Mucosa of rectum (tissue), 2 donors: ENCODE measurements at regions not wholly inside any gene's neighbourhood (a gene's known extent, or its start where the extent isn't known, plus 50 kb on each side); places are given as distances from the start of the nearest gene placed in this dataset.

Experiments
- H3K27ac ChIP-seq, 2 donors: one replicate each; pipeline ENCODE4 v1.7.0; 2013; ENCODE audit warnings: inconsistent platforms in 2 of 2, low read depth in 2 of 2, low read length in 2 of 2
- H3K27me3 ChIP-seq, 2 donors: one replicate each; pipeline ENCODE4 v1.7.0; 2013; ENCODE audit warnings: low read length in 2 of 2; ENCODE audit not compliant: control insufficient read depth in 2 of 2, insufficient read depth in 2 of 2
- H3K36me3 ChIP-seq, 2 donors: one replicate each; pipeline ENCODE4 v1.7.0; 2013; ENCODE audit warnings: low read length in 2 of 2; ENCODE audit not compliant: control insufficient read depth in 2 of 2, insufficient read depth in 2 of 2
- H3K4me1 ChIP-seq, 2 donors: one replicate each; pipeline ENCODE4 v1.7.0; 2013; ENCODE audit warnings: low read length in 2 of 2, mild to moderate bottlenecking in 1 of 2; ENCODE audit not compliant: control insufficient read depth in 2 of 2, insufficient read depth in 2 of 2
- H3K4me3 ChIP-seq, 2 donors: one replicate each; pipeline ENCODE4 v1.7.0; 2013; ENCODE audit warnings: low read length in 2 of 2
- H3K9ac ChIP-seq, 2 donors: one replicate each; pipeline ENCODE4 v1.7.0; 2013; ENCODE audit warnings: low read length in 2 of 2, low read depth in 1 of 2, mild to moderate bottlenecking in 1 of 2
- H3K9me3 ChIP-seq, 2 donors: one replicate each; pipeline ENCODE4 v1.7.0; 2013; ENCODE audit warnings: low read length in 2 of 2; ENCODE audit not compliant: control insufficient read depth in 2 of 2
- donor health status: healthy.
- donor health status: Normal muscosa, but diverticular disease.

DNA sequence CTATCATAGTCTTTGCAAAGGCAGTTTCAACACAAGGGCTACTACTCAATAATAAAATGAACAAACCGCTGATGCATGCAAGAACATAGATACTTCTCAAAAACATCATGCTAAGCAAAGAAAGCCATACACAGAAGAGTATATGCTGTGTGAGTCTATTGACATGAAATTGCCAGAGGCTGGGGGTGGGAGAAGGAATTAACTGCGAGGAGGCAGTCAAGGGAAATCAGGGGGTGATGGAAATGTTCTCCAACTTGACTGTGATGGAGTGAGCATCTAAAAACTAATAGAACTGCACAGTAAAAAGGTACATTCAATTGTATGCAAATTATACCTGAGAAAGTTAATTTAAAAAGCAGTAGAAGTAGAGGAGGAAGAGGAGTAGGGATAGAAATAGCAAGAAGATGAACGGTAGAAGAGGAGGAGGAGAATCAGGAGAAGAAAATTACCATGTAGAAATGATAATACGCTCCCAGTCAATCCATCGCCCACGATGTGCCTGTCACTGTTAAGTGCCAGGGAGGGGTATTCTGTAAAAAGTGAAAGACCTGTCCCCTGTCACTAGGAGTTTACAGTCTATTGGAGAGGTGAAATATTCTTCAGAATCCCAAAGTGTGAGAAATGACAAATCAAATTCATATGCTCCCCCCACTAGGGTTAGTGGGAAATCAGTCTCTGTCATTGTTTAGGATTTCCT is 90.3 kb downstream of the B3GNT2 start:
- Histone ChIP-seq H3K9ac (no peak overlapping the region), H3K4me1 (peaks cover 3 to 5% of the 10 kb centered on the region in 2 donors), H3K27me3 (no peaks in the 10 kb centered on the region), H3K27ac (no peak overlapping the region), H3K4me3 (no peak overlapping the region), H3K36me3 (no peaks in the 10 kb centered on the region), H3K9me3 (peaks cover 6% of the 10 kb centered on the region in 2 donors)

- Histone ChIP-seq H3K27ac (no peak overlapping the region), H3K4me3 (no peak overlapping the region), H3K27me3 (no peaks in the 10 kb centered on the region), H3K9me3 (peaks cover 6% of the 10 kb centered on the region in 2 donors), H3K36me3 (no peaks in the 10 kb centered on the region), H3K4me1 (peaks cover 3 to 5% of the 10 kb centered on the region in 2 donors), H3K9ac (no peak overlapping the region)
Observed at GRCh38 chr2:62284980-62285379, 89.1 kb downstream of the B3GNT2 start.

GRCh38 chr2:62284471-62284870 is 88.6 kb downstream of the B3GNT2 start:
- no peak overlapping the region for H3K4me3 ChIP-seq
- H3K36me3 ChIP-seq, result no peaks in the 10 kb centered on the region
- H3K27ac ChIP-seq, result no peak overlapping the region
- peaks cover 3 to 5% of the 10 kb centered on the region in 2 donors for H3K4me1 ChIP-seq
- H3K9me3 ChIP-seq, result peaks cover 6% of the 10 kb centered on the region in 2 donors
- H3K27me3 ChIP-seq, result no peaks in the 10 kb centered on the region
- no peak overlapping the region for H3K9ac ChIP-seq

DNA sequence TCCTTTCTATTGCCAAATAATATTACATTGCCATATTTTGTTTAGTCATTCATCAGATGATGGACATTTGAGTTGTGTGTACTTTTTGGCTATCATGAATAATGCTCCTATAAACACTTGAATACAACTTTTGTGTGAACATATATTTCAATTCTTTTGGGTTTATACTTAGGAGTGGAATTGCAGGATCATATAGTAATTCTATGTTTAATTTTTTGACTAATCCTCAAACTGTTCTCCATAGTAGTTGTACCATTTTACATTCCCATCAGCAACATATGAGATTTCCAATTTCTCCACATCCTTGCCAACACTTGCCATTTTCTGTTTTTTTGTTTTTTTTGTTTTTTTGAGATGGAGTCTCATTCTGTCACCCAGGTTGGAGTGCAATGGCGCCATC is 87.2 kb downstream of the B3GNT2 start:
- Histone ChIP-seq H3K9ac (no peak overlapping the region), H3K4me1 (peaks cover 3 to 4% of the 10 kb centered on the region in 2 donors), H3K27ac (no peak overlapping the region), H3K36me3 (no peaks in the 10 kb centered on the region), H3K27me3 (no peaks in the 10 kb centered on the region), H3K4me3 (no peak overlapping the region), H3K9me3 (peaks cover 6 to 8% of the 10 kb centered on the region in 2 donors)

GRCh38 chr2:62281663-62282062 is 85.7 kb downstream of the B3GNT2 start:
- no peak overlapping the region for H3K4me3 ChIP-seq
- H3K27ac ChIP-seq, result no peak overlapping the region
- H3K4me1 ChIP-seq, result no peaks in the 10 kb centered on the region
- H3K9ac ChIP-seq, result no peak overlapping the region
- no peaks in the 10 kb centered on the region for H3K36me3 ChIP-seq
- peaks cover 6 to 12% of the 10 kb centered on the region in 2 donors for H3K9me3 ChIP-seq
- no peaks in the 10 kb centered on the region for H3K27me3 ChIP-seq

DNA sequence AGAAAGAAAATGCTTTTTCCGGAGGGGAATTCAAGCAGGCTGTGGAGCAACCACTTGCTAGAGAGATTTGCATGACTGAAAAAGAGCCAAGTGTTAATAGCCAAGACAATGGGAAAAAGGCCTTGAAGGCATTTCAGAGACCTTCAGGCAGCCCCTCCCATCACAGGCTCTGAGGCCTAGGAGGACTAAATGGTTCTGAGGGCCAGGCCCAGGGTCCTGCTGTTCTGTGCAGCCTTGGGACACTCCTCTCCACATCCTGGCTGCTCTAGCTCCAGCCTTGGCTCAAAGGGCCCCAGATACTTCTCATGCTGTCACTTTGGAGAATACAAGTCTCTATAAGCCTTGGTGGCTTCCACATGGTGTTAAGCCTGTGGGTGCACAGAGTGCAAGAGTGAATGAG is 81.8 kb downstream of the B3GNT2 start:
- Histone ChIP-seq H3K4me3 (no peak overlapping the region), H3K27me3 (no peaks in the 10 kb centered on the region), H3K36me3 (no peaks in the 10 kb centered on the region), H3K9me3 (peaks cover 0 to 6% of the 10 kb centered on the region in 2 donors), H3K9ac (no peak overlapping the region), H3K4me1 (no peaks in the 10 kb centered on the region), H3K27ac (no peak overlapping the region)
